ENCODE measurements at regions not wholly inside any gene's neighbourhood (a gene's known extent, or its start where the extent isn't known, plus 50 kb on each side); places are given as distances from the start of the nearest gene placed in this dataset.
"Not testable (repeated sequence)": the region's sequence is repeated elsewhere in the genome, so short reads cannot be mapped to it uniquely, and the experiment has no call there.

GRCh38 chr9:615756-616155, 225.7 kb upstream of the DMRT1 start:
- no peak for TF ChIP-seq CTCF (IDR thresholded peaks at IDR 0.05)
- no peak for TF ChIP-seq ZFX (IDR thresholded peaks at IDR 0.05; ENCODE audit: borderline replicate concordance)
- no peak overlapping the region for H3K27ac ChIP-seq

- TF ChIP-seq ZFX (IDR thresholded peaks at IDR 0.05; ENCODE audit: borderline replicate concordance), result no peak
- no peak for TF ChIP-seq CTCF (IDR thresholded peaks at IDR 0.05)
Observed at GRCh38 chr9:616694-617093, 224.8 kb upstream of the DMRT1 start.

GRCh38 chr9:617445-618085, 223.9 kb upstream of the DMRT1 start:
- TF ChIP-seq CTCF (IDR thresholded peaks at IDR 0.05) (no peak), ZFX (IDR thresholded peaks at IDR 0.05; ENCODE audit: borderline replicate concordance) (no peak)
- H3K27ac ChIP-seq, result no peak overlapping the region

More at GRCh38 chr9:616694-617093, 224.8 kb upstream of the DMRT1 start:
- no peak overlapping the region for H3K27ac ChIP-seq

GRCh38 chr9:618478-618877, 223.0 kb upstream of the DMRT1 start:
- H3K27ac ChIP-seq, result no peak overlapping the region
- TF ChIP-seq CTCF (IDR thresholded peaks at IDR 0.05), result no peak
- TF ChIP-seq ZFX (IDR thresholded peaks at IDR 0.05; ENCODE audit: borderline replicate concordance), result no peak

GRCh38 chr9:621201-621855, 220.2 kb upstream of the DMRT1 start:
- no peak for TF ChIP-seq ZFX (IDR thresholded peaks at IDR 0.05; ENCODE audit: borderline replicate concordance)
- TF ChIP-seq CTCF (IDR thresholded peaks at IDR 0.05), result no peak
- H3K27ac ChIP-seq, result no peak overlapping the region

GRCh38 chr9:624935-625500, 216.5 kb upstream of the DMRT1 start:
- H3K27ac ChIP-seq, result no peak overlapping the region
- TF ChIP-seq ZFX (IDR thresholded peaks at IDR 0.05; ENCODE audit: borderline replicate concordance) (no peak), CTCF (IDR thresholded peaks at IDR 0.05) (no peak)

GRCh38 chr9:625613-626012, 215.9 kb upstream of the DMRT1 start:
- H3K27ac ChIP-seq, result no peak overlapping the region
- TF ChIP-seq ZFX (IDR thresholded peaks at IDR 0.05; ENCODE audit: borderline replicate concordance) (no peak), CTCF (IDR thresholded peaks at IDR 0.05) (no peak)

- not testable (repeated sequence) for H3K27ac ChIP-seq
Observed at GRCh38 chr9:626114-626513, 215.4 kb upstream of the DMRT1 start.

Measured in 22Rv1 (cell line).